HEK293T (cell line): ENCODE measurements at regions not wholly inside any gene's neighbourhood (a gene's known extent, or its start where the extent isn't known, plus 50 kb on each side); places are given as distances from the start of the nearest gene placed in this dataset.

Source experiments
- CTCF ChIA-PET: fragments of 350-600 bp; formaldehyde crosslinking; extraction: SDS; loops from one replicate; lab custom pipeline; 2021; ENCODE audit warnings: antibody characterized with exemption, inconsistent platforms; lab: Yijun Ruan, JAX
- POLR2A ChIA-PET: fragments of 350-600 bp; formaldehyde crosslinking; extraction: SDS; loops from one replicate; lab custom pipeline; 2020; ENCODE audit warnings: antibody characterized with exemption, inconsistent platforms; lab: Yijun Ruan, JAX
- DNase-seq: peaks from one replicate; pipeline ENCODE4 v3.0.0; 2012; ENCODE audit warnings: mixed read lengths; ENCODE audit errors: extremely low spot score
- ARNT ChIP-seq: fragments of 450-650 bp; IDR thresholded peaks from 2 replicates; pipeline ENCODE4 v1.6.1; 2017; ENCODE audit warnings: mild to moderate bottlenecking
- BHLHE40 ChIP-seq: fragments of 450-650 bp; IDR thresholded peaks from 2 replicates; pipeline ENCODE4 v1.6.1; 2016; ENCODE audit warnings: mild to moderate bottlenecking, moderate library complexity, borderline replicate concordance
- CTBP1 ChIP-seq: fragments of 450-650 bp; IDR thresholded peaks from 2 replicates; pipeline ENCODE4 v1.6.1; 2016; ENCODE audit warnings: borderline replicate concordance
- ELF4 ChIP-seq: fragments of 450-650 bp; IDR thresholded peaks from 2 replicates; pipeline ENCODE4 v1.6.1; 2017; ENCODE audit warnings: antibody characterized with exemption
- FOXA1 ChIP-seq: fragments of 450-650 bp; IDR thresholded peaks from 2 replicates; pipeline ENCODE4 v1.6.1; 2016; ENCODE audit warnings: mild to moderate bottlenecking
- FOXK2 ChIP-seq: fragments of 450-650 bp; IDR thresholded peaks from 2 replicates; pipeline ENCODE4 v1.6.1; 2016; ENCODE audit warnings: mild to moderate bottlenecking
- FOXM1 ChIP-seq: fragments of 450-650 bp; IDR thresholded peaks from 2 replicates; pipeline ENCODE4 v1.6.1; 2017; ENCODE audit warnings: mild to moderate bottlenecking, borderline replicate concordance
- HDGF ChIP-seq: fragments of 450-650 bp; IDR thresholded peaks from 2 replicates; pipeline ENCODE4 v1.6.1; 2017; ENCODE audit warnings: antibody characterized with exemption, borderline replicate concordance
- L3MBTL2 ChIP-seq: fragments of 450-650 bp; conservative IDR thresholded peaks from 2 replicates; pipeline ENCODE4 v1.6.1; 2016; ENCODE audit warnings: mild to moderate bottlenecking
- LEF1 ChIP-seq: fragments of 450-650 bp; IDR thresholded peaks from 2 replicates; pipeline ENCODE4 v1.6.1; 2017; ENCODE audit warnings: mild to moderate bottlenecking, borderline replicate concordance
- NFRKB ChIP-seq: fragments of 450-650 bp; IDR thresholded peaks from 2 replicates; pipeline ENCODE4 v1.6.1; 2016; ENCODE audit warnings: mild to moderate bottlenecking, moderate library complexity
- PKNOX1 ChIP-seq: fragments of 450-650 bp; IDR thresholded peaks from 2 replicates; pipeline ENCODE4 v1.6.1; 2016
- SP1 ChIP-seq: fragments of 450-650 bp; IDR thresholded peaks from 2 replicates; pipeline ENCODE4 v1.6.1; 2017
- SUZ12 ChIP-seq: fragments of 450-650 bp; IDR thresholded peaks from 2 replicates; pipeline ENCODE4 v1.6.1; 2016; ENCODE audit warnings: mild to moderate bottlenecking
- TARDBP ChIP-seq: fragments of 450-650 bp; IDR thresholded peaks from 2 replicates; pipeline ENCODE4 v1.6.1; 2016
- ZNF384 ChIP-seq: fragments of 450-650 bp; IDR thresholded peaks from 2 replicates; pipeline ENCODE4 v1.6.1; 2016

GRCh38 chr3:34386309-34386708 lies 587.9 kb downstream of the PDCD6IP start:
- no peak for TF ChIP-seq CTBP1
- no peak for TF ChIP-seq SP1
- no peak for TF ChIP-seq ZNF384
- no peak for TF ChIP-seq LEF1
- no peak for TF ChIP-seq FOXA1
- ChIA-PET POLR2A (no interaction called here), CTCF (no interaction called here)
- no peak for DNase-seq

GRCh38 chr3:34387826-34388564 lies 589.6 kb downstream of the PDCD6IP start:
- ChIA-PET POLR2A (no interaction called here), CTCF (no interaction called here)
- DNase-seq, result no peak
- TF ChIP-seq PKNOX1, result no peak
- TF ChIP-seq FOXM1, result no peak

GRCh38 chr3:34388830-34389229 lies 590.4 kb downstream of the PDCD6IP start:
- ChIA-PET CTCF (interaction anchor here (0.7 kb wide), 1 partner anchor 302 kb away, joined by 3 read pairs; no protein-coding TSS in a partner anchor), POLR2A (no interaction called here)
- TF ChIP-seq TARDBP, result no peak
- no peak for TF ChIP-seq ZNF384
- TF ChIP-seq NFRKB, result no peak
- TF ChIP-seq LEF1, result no peak
- TF ChIP-seq FOXK2, result no peak
- no peak for TF ChIP-seq SP1
- TF ChIP-seq ARNT, result no peak
- TF ChIP-seq SUZ12, result no peak
- TF ChIP-seq L3MBTL2, result no peak
- TF ChIP-seq HDGF, result no peak
- no peak for TF ChIP-seq BHLHE40
- no peak for TF ChIP-seq CTBP1
- TF ChIP-seq FOXM1, result no peak
- no peak for TF ChIP-seq PKNOX1
- TF ChIP-seq ELF4, result no peak
- TF ChIP-seq FOXA1, result no peak
- DNase-seq, result no peak

GRCh38 chr3:34394978-34395748 lies 596.7 kb downstream of the PDCD6IP start:
- TF ChIP-seq ZNF384 (no peak), HDGF (no peak), ELF4 (no peak), ARNT (no peak), NFRKB (no peak), PKNOX1 (no peak), SUZ12 (no peak), SP1 (no peak), CTBP1 (no peak), FOXM1 (no peak), L3MBTL2 (no peak), FOXK2 (no peak), TARDBP (no peak), LEF1 (no peak), BHLHE40 (no peak)
- no peak for DNase-seq
- CTCF ChIA-PET, result no interaction called here
- POLR2A ChIA-PET, result no interaction called here

- no peak for DNase-seq
- TF ChIP-seq ZNF384 (no peak), ELF4 (no peak), SUZ12 (no peak), ARNT (no peak), FOXA1 (no peak), PKNOX1 (no peak)
- POLR2A ChIA-PET, result no interaction called here
- CTCF ChIA-PET, result no interaction called here
Measured at GRCh38 chr3:34396288-34396687, 597.9 kb downstream of the PDCD6IP start.

GRCh38 chr3:34396956-34397355 lies 598.5 kb downstream of the PDCD6IP start:
- ChIA-PET POLR2A (no interaction called here), CTCF (no interaction called here)
- TF ChIP-seq BHLHE40, result no peak
- no peak for TF ChIP-seq SUZ12
- TF ChIP-seq L3MBTL2, result no peak
- no peak for TF ChIP-seq NFRKB
- DNase-seq, result no peak
